UCSD-AML1 (cell line): ENCODE measurements at regions not wholly inside any gene's neighbourhood (a gene's known extent, or its start where the extent isn't known, plus 50 kb on each side); places are given as distances from the start of the nearest gene placed in this dataset.

Experiments used
- DNase-seq: peaks from one replicate; lab custom pipeline; 2025; ENCODE audit not compliant: unreplicated experiment; lab: John Stamatoyannopoulos, UW

DNA sequence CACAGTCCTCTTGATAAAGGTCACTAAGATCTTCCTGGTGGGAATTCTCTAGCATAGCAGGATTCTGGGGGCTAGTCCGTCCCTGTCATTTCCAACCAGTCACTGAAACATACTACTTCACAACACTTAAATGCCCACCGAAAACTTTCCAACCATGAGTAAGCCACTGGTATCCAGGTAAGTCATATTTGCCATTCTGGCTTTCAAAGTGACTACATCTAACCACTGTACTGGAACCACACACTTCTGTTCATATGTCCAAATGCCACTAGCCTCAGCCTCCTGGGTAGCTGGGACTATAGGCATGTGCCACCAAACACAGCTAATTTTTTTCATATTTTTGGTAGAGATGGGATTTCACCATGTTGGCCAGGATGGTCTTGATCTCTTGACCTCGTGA, 64.3 kb upstream of the VANGL1 start:
- no peak for DNase-seq

GRCh38 chr1:115575661-115576060, 66.1 kb upstream of the VANGL1 start:
- DNase-seq = no peak

DNA sequence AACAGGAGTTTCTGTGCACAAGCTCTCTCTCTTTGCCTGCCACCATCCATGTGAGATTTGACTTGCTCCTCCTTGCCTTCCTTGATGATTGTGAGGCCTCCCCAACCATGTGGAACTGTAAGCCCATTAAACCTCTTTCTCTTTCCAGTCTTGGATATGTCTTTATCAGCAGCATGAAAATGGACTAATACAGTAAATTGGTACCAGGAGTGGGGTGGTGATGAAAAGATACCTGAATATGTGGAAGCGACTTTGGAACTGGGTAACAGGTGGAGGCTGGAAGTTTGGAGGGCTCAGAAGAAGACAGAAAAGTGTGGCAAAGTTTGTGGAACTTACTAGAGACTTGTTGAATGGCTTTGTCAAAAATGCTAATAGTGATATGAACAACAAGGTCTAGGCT, 69.1 kb upstream of the VANGL1 start:
- DNase-seq = no peak

GRCh38 chr1:115567431-115567830, 74.3 kb upstream of the VANGL1 start:
- DNase-seq = no peak

- no peak for DNase-seq
Measured at GRCh38 chr1:115565791-115566190, 76.0 kb upstream of the VANGL1 start.

GRCh38 chr1:115565353-115565752, 76.4 kb upstream of the VANGL1 start:
- no peak for DNase-seq

DNA sequence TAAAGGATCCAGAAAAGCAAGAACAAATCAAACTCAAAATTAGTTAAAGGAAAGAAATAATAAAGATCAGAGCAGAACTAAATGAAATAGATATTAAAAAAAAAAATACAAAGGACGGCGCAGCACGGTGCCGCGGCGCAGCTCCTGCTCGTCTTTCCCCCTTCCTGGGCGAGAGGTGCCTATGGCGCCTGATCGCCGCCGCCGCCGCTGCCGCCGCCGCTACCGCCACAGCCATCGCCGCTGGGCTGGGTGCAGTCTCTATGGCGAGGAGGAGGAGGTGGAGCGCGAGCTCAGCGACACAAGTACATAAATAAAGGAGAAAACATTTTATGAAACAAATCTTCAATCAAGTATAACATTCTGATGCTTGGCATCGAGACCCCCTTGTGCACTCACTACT, 77.6 kb upstream of the VANGL1 start:
- DNase-seq = no peak

- no peak for DNase-seq
Measured at GRCh38 chr1:115560027-115560426, 81.7 kb upstream of the VANGL1 start.

DNA sequence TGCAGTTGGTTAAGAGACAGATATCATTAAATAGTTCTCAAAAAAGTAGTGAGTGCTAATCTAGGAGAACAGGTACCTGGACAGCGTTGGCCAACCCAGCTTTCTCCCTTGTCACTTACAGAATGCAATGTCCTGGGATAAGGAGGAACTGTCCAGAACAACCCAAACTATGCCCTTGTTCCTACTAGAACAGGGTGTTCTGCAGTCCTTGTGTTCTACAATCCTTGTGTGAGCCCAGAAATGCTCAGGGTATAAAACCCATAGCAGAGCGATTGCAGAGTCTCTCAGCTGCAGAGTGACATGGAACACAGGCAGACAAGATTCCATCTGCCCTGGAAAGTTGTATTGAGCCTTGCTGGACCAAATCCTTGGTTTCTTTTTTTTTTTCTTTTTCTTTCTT, 83.5 kb upstream of the VANGL1 start:
- DNase-seq = no peak

DNA sequence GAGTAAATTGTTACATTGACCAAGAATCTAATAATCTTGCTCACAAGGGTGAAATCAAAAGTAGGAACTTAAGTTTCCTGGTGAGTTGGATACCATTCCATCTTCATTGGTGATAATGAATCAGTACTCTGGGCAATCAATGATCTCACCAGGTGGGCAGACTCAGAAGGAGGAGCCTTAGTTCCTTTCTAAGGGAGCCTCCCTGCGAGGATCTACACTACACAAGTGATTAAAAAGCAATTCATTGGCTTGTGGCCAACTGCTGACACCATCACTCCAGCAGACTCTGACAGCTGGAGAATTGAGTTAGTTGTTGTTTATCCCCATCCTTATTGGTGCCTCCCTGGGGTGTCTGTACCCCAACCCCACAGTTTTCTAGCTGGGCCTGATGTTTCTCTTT, 84.1 kb upstream of the VANGL1 start:
- DNase-seq = no peak

DNA sequence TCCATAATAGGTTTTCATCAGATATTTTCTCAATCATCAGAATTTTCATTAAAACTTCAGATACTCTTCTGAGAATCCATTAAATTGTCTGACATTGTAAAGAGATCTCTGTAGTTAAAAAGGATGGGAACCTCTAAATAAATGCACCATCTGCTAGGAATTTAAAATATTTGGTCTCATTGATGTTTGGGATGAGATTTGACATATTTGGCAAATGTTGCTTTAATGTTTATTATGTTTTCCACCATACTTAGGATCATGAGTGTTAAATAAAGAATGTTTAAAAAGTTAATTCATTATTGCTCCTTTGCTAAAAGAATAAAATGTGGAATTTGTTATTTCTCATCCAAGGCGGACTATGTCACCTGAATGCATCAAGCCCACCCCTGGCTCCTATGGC, 85.5 kb upstream of the VANGL1 start:
- no peak for DNase-seq

GRCh38 chr1:115555446-115555845, 86.3 kb upstream of the VANGL1 start:
- no peak for DNase-seq

DNA sequence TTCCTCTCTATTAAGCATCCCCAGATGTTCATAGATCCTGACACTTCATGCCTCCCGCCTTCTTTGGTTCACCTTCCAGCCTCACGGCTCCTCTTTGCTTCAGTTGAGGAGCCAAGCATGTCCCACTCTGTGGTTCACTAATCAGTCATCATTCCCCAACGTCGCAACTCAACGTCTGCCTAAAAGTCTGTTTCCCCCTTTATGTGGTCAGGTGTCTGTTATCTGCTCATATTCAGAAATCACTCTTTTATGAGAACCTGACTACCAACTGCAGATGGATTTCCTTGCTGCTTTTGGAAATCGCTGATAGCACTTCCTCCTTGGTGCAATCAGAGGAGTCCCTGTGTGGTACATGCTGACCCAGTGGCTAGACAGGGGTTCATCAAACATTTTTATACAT, 94.1 kb upstream of the VANGL1 start:
- no peak for DNase-seq

GRCh38 chr1:115546846-115547245, 94.9 kb upstream of the VANGL1 start:
- no peak for DNase-seq

DNA sequence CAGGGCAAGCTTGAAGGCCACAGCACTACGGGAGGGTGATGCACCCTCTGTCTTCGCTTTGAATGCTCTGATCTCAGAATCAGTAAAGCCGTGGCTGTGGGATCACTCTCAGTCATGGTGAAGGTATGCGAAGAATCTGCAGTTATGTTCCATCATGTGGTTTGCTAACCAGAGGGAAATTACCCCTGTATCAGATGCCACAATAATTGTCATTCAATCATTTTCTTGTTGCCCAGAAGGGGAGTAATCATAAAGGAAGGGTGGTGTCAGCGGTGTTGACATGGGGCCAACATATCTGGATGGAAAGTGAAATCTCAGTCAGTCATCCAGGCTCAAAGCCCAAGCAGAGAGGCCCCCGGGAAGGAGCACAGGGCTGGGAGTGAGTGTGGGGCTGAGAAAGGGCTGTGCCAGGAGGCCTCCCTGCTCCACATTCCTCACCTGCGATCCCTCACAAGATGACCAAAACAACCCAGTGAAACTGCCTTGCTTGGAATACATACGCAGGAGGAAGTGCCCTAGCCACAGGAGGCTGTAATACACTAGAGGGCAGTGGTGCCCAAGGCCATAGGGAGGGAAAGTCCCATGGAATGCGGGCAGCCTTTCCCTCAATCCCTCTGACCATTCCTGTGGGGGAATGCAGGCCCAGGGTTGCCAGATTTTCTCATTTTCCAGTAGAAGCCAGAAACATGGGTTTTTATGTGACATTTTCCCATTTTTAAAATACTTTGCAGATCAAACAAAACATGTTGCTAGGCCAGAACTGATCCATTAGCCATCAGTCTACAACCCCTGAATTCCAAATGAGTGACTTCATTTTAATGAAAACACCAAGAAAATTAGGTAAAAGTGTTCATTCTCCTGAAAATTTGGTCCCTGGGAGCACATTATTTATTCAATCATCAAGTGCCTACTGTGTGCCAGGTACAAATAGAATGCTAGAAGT, 95.7 kb upstream of the VANGL1 start:
- DNase-seq = peak; percentile 44

- DNase-seq = no peak
Measured at GRCh38 chr1:115545096-115545720, 96.6 kb upstream of the VANGL1 start.

- no peak for DNase-seq
Measured at GRCh38 chr1:115544131-115544530, 97.6 kb upstream of the VANGL1 start.

GRCh38 chr1:115543247-115543646, 98.5 kb upstream of the VANGL1 start:
- no peak for DNase-seq

- DNase-seq = no peak
Measured at GRCh38 chr1:115539736-115540135, 102.0 kb upstream of the VANGL1 start.

DNA sequence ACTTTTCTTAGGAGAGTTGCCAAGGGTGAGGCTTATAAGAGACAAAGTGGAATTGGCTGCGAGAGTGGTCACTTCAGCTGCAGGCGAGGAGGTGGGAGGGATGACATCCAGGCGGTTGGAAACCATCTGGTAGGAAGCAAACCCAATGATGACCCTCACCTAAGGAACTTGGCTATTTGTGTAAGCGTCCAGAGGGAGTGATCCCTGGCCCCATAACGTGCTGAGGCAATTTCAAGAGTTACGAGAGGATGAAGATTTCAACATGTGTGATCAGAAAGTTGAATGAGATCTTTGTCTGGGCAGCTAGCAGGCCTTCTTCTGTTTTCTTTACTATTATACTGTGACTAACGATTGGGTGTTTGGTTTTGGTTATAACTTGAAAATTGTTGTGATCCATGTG, 102.7 kb upstream of the VANGL1 start:
- DNase-seq = no peak

DNA sequence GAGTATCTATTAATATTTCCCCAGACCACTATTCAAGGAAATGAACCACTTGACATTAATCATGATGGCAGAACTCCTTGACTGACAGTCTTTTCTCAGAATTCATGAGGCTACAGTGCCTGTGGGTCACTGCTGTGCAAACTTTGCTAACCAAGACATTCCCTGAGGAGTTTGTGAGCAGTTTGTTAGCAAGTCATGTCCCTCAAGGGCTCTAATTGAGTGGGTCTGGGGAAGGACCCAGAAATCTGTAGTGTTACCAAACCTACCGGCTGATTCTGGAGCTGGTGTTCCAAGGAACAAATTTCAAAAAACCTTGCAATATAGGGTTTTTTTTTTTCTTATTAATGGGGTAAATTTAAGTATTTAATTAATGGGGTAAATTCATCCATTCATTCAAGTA, 103.2 kb upstream of the VANGL1 start:
- DNase-seq = peak; percentile 45

DNA sequence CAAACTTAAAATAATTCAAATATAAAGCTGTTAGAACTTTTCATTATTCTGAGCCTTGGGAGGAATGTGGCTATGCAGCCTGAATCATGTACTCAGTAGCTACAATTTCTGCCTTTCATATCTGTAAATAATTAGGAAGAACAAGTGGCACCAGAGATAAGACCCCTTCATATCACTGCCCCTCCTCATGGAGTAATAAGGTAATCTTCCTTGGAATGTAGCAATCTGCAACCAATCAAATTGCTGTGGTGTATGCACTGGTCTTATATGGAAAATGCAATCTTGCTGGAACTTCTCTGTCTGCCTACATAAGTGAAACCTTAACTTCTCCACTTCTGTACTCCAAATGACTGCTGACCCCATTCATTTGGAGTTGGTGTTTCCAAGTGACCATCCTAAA, 104.4 kb upstream of the VANGL1 start:
- no peak for DNase-seq
